ENCODE measurements at regions not wholly inside any gene's neighbourhood (a gene's known extent, or its start where the extent isn't known, plus 50 kb on each side); places are given as distances from the start of the nearest gene placed in this dataset.
"Not testable (repeated sequence)": the region's sequence is repeated elsewhere in the genome, so short reads cannot be mapped to it uniquely, and the experiment has no call there.

- DNase-seq, result no peak
These were observed 596.2 kb upstream of the TBL1XR1 start for GRCh38 chr3:177793451-177793850.

GRCh38 chr3:177795216-177795615 lies 597.9 kb upstream of the TBL1XR1 start:
- peak; percentile 86 for DNase-seq

- no peak for DNase-seq
These were observed 598.6 kb upstream of the TBL1XR1 start for GRCh38 chr3:177795859-177796258.

- peak; percentile 85 for DNase-seq
These were observed 602.9 kb upstream of the TBL1XR1 start for GRCh38 chr3:177800147-177800546.

- peak; percentile 62 for DNase-seq
These were observed 603.3 kb upstream of the TBL1XR1 start for GRCh38 chr3:177800561-177800960.

GRCh38 chr3:177802151-177802900 lies 605.0 kb upstream of the TBL1XR1 start:
- DNase-seq, result peak; percentile 71

GRCh38 chr3:177803500-177803899 lies 606.2 kb upstream of the TBL1XR1 start:
- DNase-seq, result no peak

GRCh38 chr3:177804032-177804431 lies 606.8 kb upstream of the TBL1XR1 start:
- no peak for DNase-seq

- no peak for DNase-seq
These were observed 607.4 kb upstream of the TBL1XR1 start for GRCh38 chr3:177804646-177805045.

GRCh38 chr3:177807150-177807875 lies 610.0 kb upstream of the TBL1XR1 start:
- DNase-seq, result no peak

- DNase-seq, result not testable (repeated sequence)
These were observed 611.7 kb upstream of the TBL1XR1 start for GRCh38 chr3:177808928-177809478.

GRCh38 chr3:177810162-177810623 lies 612.9 kb upstream of the TBL1XR1 start:
- DNase-seq, result peak; percentile 57

GRCh38 chr3:177811112-177811511 lies 613.8 kb upstream of the TBL1XR1 start:
- no peak for DNase-seq

GRCh38 chr3:177811835-177812234 lies 614.6 kb upstream of the TBL1XR1 start:
- DNase-seq, result no peak

- no peak for DNase-seq
These were observed 615.2 kb upstream of the TBL1XR1 start for GRCh38 chr3:177812492-177812891.

GRCh38 chr3:177813322-177813721 lies 616.0 kb upstream of the TBL1XR1 start:
- no peak for DNase-seq

GRCh38 chr3:177816667-177817208 lies 619.5 kb upstream of the TBL1XR1 start:
- DNase-seq, result peak; percentile 86

- no peak for DNase-seq
These were observed 620.5 kb upstream of the TBL1XR1 start for GRCh38 chr3:177817751-177818150.

GRCh38 chr3:177818712-177819240 lies 621.5 kb upstream of the TBL1XR1 start:
- no peak for DNase-seq

GRCh38 chr3:177820683-177821316 lies 623.5 kb upstream of the TBL1XR1 start:
- peak; percentile 75 for DNase-seq

GRCh38 chr3:177822681-177823096 lies 625.4 kb upstream of the TBL1XR1 start:
- DNase-seq, result no peak

GRCh38 chr3:177823701-177824189 lies 626.5 kb upstream of the TBL1XR1 start:
- DNase-seq, result no peak

Measured in fibroblast of skin of back (primary cell).